ENCODE measurements at regions not wholly inside any gene's neighbourhood (a gene's known extent, or its start where the extent isn't known, plus 50 kb on each side); places are given as distances from the start of the nearest gene placed in this dataset.

GRCh38 chr2:122830157-122830556 lies 1074.7 kb downstream of the TSN start:
- no peak for DNase-seq

GRCh38 chr2:122831649-122832048 lies 1076.2 kb downstream of the TSN start:
- no peak for DNase-seq

GRCh38 chr2:122843503-122843902 lies 1088.1 kb downstream of the TSN start:
- DNase-seq = no peak

GRCh38 chr2:122851161-122851560 lies 1095.7 kb downstream of the TSN start:
- no peak for DNase-seq

- no peak for DNase-seq
These were observed 1096.6 kb downstream of the TSN start for GRCh38 chr2:122851972-122852531.

- no peak for DNase-seq
These were observed 1101.2 kb downstream of the TSN start for GRCh38 chr2:122856696-122857095.

- no peak for DNase-seq
These were observed 1102.7 kb downstream of the TSN start for GRCh38 chr2:122858075-122858702.

GRCh38 chr2:122858813-122859212 lies 1103.4 kb downstream of the TSN start:
- DNase-seq = no peak

- no peak for DNase-seq
These were observed 1103.8 kb downstream of the TSN start for GRCh38 chr2:122859260-122859659.

- DNase-seq = no peak
These were observed 1108.1 kb downstream of the TSN start for GRCh38 chr2:122863532-122863931.

- no peak for DNase-seq
These were observed 1109.3 kb downstream of the TSN start for GRCh38 chr2:122864728-122865127.

GRCh38 chr2:122866095-122866494 lies 1110.6 kb downstream of the TSN start:
- DNase-seq = no peak

GRCh38 chr2:122867941-122868340 lies 1112.5 kb downstream of the TSN start:
- no peak for DNase-seq

- no peak for DNase-seq
These were observed 1113.3 kb downstream of the TSN start for GRCh38 chr2:122868646-122869275.

- no peak for DNase-seq
These were observed 1118.5 kb downstream of the TSN start for GRCh38 chr2:122873951-122874350.

GRCh38 chr2:122875091-122875865 lies 1119.8 kb downstream of the TSN start:
- DNase-seq = no peak

- DNase-seq = no peak
These were observed 1128.4 kb downstream of the TSN start for GRCh38 chr2:122883849-122884248.

GRCh38 chr2:122884889-122885288 lies 1129.4 kb downstream of the TSN start:
- no peak for DNase-seq

GRCh38 chr2:122885436-122885835 lies 1130.0 kb downstream of the TSN start:
- DNase-seq = no peak

GRCh38 chr2:122886479-122887145 lies 1131.2 kb downstream of the TSN start:
- no peak for DNase-seq

- DNase-seq = no peak
These were observed 1125.5 kb upstream of the CNTNAP5 start for GRCh38 chr2:122899614-122900013.

- DNase-seq = no peak
These were observed 1119.7 kb upstream of the CNTNAP5 start for GRCh38 chr2:122905431-122905830.

- no peak for DNase-seq
These were observed 1116.9 kb upstream of the CNTNAP5 start for GRCh38 chr2:122908159-122908558.

All from T-helper 1 cell (primary cell).